ENCODE measurements at regions not wholly inside any gene's neighbourhood (a gene's known extent, or its start where the extent isn't known, plus 50 kb on each side); places are given as distances from the start of the nearest gene placed in this dataset.
A peak's percentile ranks its signal among the peaks of the same experiment; 100 is the strongest.

DNA sequence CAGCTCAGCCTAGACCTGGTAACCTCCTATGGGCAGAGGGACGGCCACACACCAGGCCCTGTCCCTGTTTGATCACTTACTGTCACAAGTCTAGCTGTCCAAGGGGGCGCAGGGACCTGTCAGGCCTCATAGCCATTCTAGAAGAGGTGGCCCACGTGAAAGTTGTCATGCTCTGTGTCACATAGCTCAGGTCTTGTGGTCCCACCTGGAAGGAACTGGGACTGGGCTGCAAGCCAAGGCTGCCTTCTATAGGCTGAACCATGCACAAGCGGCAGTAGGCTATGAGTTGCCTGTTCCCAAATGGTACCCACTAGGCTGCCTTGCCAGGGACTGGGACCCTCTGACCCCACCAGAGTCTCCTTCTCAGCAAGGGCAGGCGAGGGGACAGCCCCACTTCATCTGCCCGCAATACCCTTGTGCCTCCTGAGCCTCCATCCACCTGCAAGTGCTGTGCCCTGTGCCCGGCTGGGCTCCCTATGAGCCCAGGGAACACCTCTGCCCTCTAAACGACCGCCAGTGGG is 177.5 kb downstream of the ANAPC1 start:
- Mint-ChIP-seq H3K27ac (peak overlapping the region in 1 of 9 donors; percentile 85), H3K9me3 (no peaks in the 10 kb centered on the region), H3K36me3 (no peaks in the 10 kb centered on the region), H3K4me3 (peak overlapping the region in 1 of 10 donors; percentile 39), H3K4me1 (peaks cover 0 to 70% (median 3%) of the 10 kb centered on the region in 7 donors), H3K27me3 (peaks cover 0 to 15% (median 0%) of the 10 kb centered on the region in 5 donors)
- POLR2A ChIA-PET, result no interaction called here
- no peak overlapping the region for H3K27ac ChIP-seq (ENCODE audit: low read depth, low read length)
- H3K4me3 ChIP-seq (ENCODE audit: low read length), result no peak overlapping the region
- peaks cover 0 to 7% of the 10 kb centered on the region in 2 donors for H3K4me1 ChIP-seq (ENCODE audit: control insufficient read depth in 2 of 2, insufficient read depth in 2 of 2, low read length in 2 of 2)
- no peaks in the 10 kb centered on the region for H3K36me3 ChIP-seq (ENCODE audit: control insufficient read depth in 2 of 3, insufficient read depth in 3 of 3, low read length in 3 of 3)
- H3K9me3 ChIP-seq (ENCODE audit: control insufficient read depth in 2 of 3, low read length in 3 of 3), result no peaks in the 10 kb centered on the region
- CTCF ChIA-PET, result no interaction called here
- no peak for ATAC-seq
- intact Hi-C loops (cut with micrococcal nuclease), result loop anchor here in 1 of 2 donors (10.0 kb wide), 1 partner anchor 222 kb away; no protein-coding TSS in a partner anchor
- no peak for DNase-seq
- no peaks in the 10 kb centered on the region for H3K27me3 ChIP-seq (ENCODE audit: control insufficient read depth in 2 of 2, insufficient read depth in 2 of 2, low read length in 2 of 2)

DNA sequence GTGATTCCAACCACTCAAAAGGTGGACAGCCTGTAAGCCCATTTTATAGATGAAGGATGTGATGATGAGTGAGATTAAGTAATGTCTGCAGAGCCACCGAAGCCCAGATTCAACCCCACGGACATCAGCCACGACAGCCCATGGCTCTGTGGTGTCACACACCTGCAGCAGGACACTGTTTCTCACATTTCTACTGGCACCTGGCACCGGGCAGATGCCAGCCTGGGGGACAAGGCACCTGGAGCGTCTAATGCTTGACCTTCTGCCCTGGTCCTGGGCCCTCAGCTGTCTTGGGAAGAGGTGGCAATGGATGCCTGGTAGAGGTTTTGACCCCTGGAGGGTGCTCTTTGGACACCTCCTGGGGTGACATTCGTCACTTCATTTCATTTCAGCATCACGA is 176.3 kb downstream of the ANAPC1 start:
- Histone ChIP-seq H3K27ac (ENCODE audit: low read depth, low read length) (no peak overlapping the region), H3K4me3 (ENCODE audit: low read length) (no peak overlapping the region), H3K4me1 (ENCODE audit: control insufficient read depth in 2 of 2, insufficient read depth in 2 of 2, low read length in 2 of 2) (peaks cover 0 to 7% of the 10 kb centered on the region in 2 donors), H3K9me3 (ENCODE audit: control insufficient read depth in 2 of 3, low read length in 3 of 3) (no peaks in the 10 kb centered on the region), H3K27me3 (ENCODE audit: control insufficient read depth in 2 of 2, insufficient read depth in 2 of 2, low read length in 2 of 2) (no peaks in the 10 kb centered on the region), H3K36me3 (ENCODE audit: control insufficient read depth in 2 of 3, insufficient read depth in 3 of 3, low read length in 3 of 3) (no peaks in the 10 kb centered on the region)
- DNase-seq (no peak), ATAC-seq (no peak)
- Mint-ChIP-seq H3K9me3 (peaks cover 0 to 5% (median 0%) of the 10 kb centered on the region in 11 donors), H3K4me3 (no peak overlapping the region), H3K27ac (peak overlapping the region in 1 of 9 donors; percentile 62), H3K27me3 (peaks cover 0 to 8% (median 0%) of the 10 kb centered on the region in 5 donors), H3K4me1 (peaks cover 0 to 58% (median 0%) of the 10 kb centered on the region in 7 donors), H3K36me3 (peaks cover 0 to 8% (median 0%) of the 10 kb centered on the region in 5 donors)
- CTCF ChIA-PET, result no interaction called here
- POLR2A ChIA-PET, result no interaction called here
- intact Hi-C loops (cut with micrococcal nuclease), result loop anchor here in 1 of 2 donors (10.0 kb wide), 1 partner anchor 223 kb away; no protein-coding TSS in a partner anchor

- peak overlapping the region in 1 of 9 donors; percentile 29 for H3K27ac Mint-ChIP-seq
- peaks cover 0 to 50% (median 0%) of the 10 kb centered on the region in 7 donors for H3K4me1 Mint-ChIP-seq
- H3K27ac ChIP-seq (ENCODE audit: low read depth, low read length), result no peak overlapping the region
- peaks cover 0 to 5% (median 0%) of the 10 kb centered on the region in 11 donors for H3K9me3 Mint-ChIP-seq
- no peak overlapping the region for H3K4me3 ChIP-seq (ENCODE audit: low read length)
- H3K4me1 ChIP-seq (ENCODE audit: control insufficient read depth in 2 of 2, insufficient read depth in 2 of 2, low read length in 2 of 2), result peaks cover 0 to 7% of the 10 kb centered on the region in 2 donors
- no peaks in the 10 kb centered on the region for H3K9me3 ChIP-seq (ENCODE audit: control insufficient read depth in 2 of 3, low read length in 3 of 3)
- DNase-seq (no peak), ATAC-seq (no peak)
- no peak overlapping the region for H3K4me3 Mint-ChIP-seq
- intact Hi-C loops (cut with micrococcal nuclease), result loop anchor here in 1 of 2 donors (10.0 kb wide), 1 partner anchor 224 kb away; no protein-coding TSS in a partner anchor
- peaks cover 0 to 8% (median 0%) of the 10 kb centered on the region in 5 donors for H3K36me3 Mint-ChIP-seq
- peaks cover 0 to 8% (median 0%) of the 10 kb centered on the region in 5 donors for H3K27me3 Mint-ChIP-seq
- ChIA-PET CTCF (no interaction called here), POLR2A (no interaction called here)
- H3K27me3 ChIP-seq (ENCODE audit: control insufficient read depth in 2 of 2, insufficient read depth in 2 of 2, low read length in 2 of 2), result no peaks in the 10 kb centered on the region
- no peaks in the 10 kb centered on the region for H3K36me3 ChIP-seq (ENCODE audit: control insufficient read depth in 2 of 3, insufficient read depth in 3 of 3, low read length in 3 of 3)
Observed at GRCh38 chr2:111708476-111709180, 175.4 kb downstream of the ANAPC1 start.

GRCh38 chr2:111709321-111709720 is 174.7 kb downstream of the ANAPC1 start:
- intact Hi-C loops (cut with micrococcal nuclease), result loop anchor here in 1 of 2 donors (10.0 kb wide), 1 partner anchor 225 kb away; no protein-coding TSS in a partner anchor
- CTCF ChIA-PET, result no interaction called here
- H3K9me3 Mint-ChIP-seq, result peaks cover 0 to 5% (median 0%) of the 10 kb centered on the region in 11 donors

GRCh38 chr2:111710085-111710484 is 173.9 kb downstream of the ANAPC1 start:
- H3K4me1 ChIP-seq (ENCODE audit: control insufficient read depth in 2 of 2, insufficient read depth in 2 of 2, low read length in 2 of 2), result peaks cover 0 to 7% of the 10 kb centered on the region in 2 donors
- no peak overlapping the region for H3K27ac Mint-ChIP-seq
- no peaks in the 10 kb centered on the region for H3K9me3 ChIP-seq (ENCODE audit: control insufficient read depth in 2 of 3, low read length in 3 of 3)
- H3K9me3 Mint-ChIP-seq, result peaks cover 0 to 5% (median 0%) of the 10 kb centered on the region in 11 donors
- H3K4me3 ChIP-seq (ENCODE audit: low read length), result no peak overlapping the region
- H3K4me1 Mint-ChIP-seq, result peaks cover 0 to 43% (median 0%) of the 10 kb centered on the region in 7 donors
- DNase-seq (no peak), ATAC-seq (no peak)
- H3K27me3 Mint-ChIP-seq, result peaks cover 0 to 8% (median 0%) of the 10 kb centered on the region in 5 donors
- no peak overlapping the region for H3K27ac ChIP-seq (ENCODE audit: low read depth, low read length)
- no peaks in the 10 kb centered on the region for H3K27me3 ChIP-seq (ENCODE audit: control insufficient read depth in 2 of 2, insufficient read depth in 2 of 2, low read length in 2 of 2)
- POLR2A ChIA-PET, result no interaction called here
- intact Hi-C loops (cut with micrococcal nuclease), result no loop called here
- CTCF ChIA-PET, result no interaction called here
- no peak overlapping the region for H3K4me3 Mint-ChIP-seq
- no peaks in the 10 kb centered on the region for H3K36me3 ChIP-seq (ENCODE audit: control insufficient read depth in 2 of 3, insufficient read depth in 3 of 3, low read length in 3 of 3)
- H3K36me3 Mint-ChIP-seq, result peaks cover 0 to 8% (median 0%) of the 10 kb centered on the region in 5 donors

More at GRCh38 chr2:111709321-111709720, 174.7 kb downstream of the ANAPC1 start:
- Histone ChIP-seq H3K4me1 (ENCODE audit: control insufficient read depth in 2 of 2, insufficient read depth in 2 of 2, low read length in 2 of 2) (peaks cover 0 to 7% of the 10 kb centered on the region in 2 donors), H3K36me3 (ENCODE audit: control insufficient read depth in 2 of 3, insufficient read depth in 3 of 3, low read length in 3 of 3) (no peaks in the 10 kb centered on the region), H3K27me3 (ENCODE audit: control insufficient read depth in 2 of 2, insufficient read depth in 2 of 2, low read length in 2 of 2) (no peaks in the 10 kb centered on the region), H3K9me3 (ENCODE audit: control insufficient read depth in 2 of 3, low read length in 3 of 3) (no peaks in the 10 kb centered on the region), H3K27ac (ENCODE audit: low read depth, low read length) (no peak overlapping the region), H3K4me3 (ENCODE audit: low read length) (no peak overlapping the region)
- POLR2A ChIA-PET, result no interaction called here
- Mint-ChIP-seq H3K36me3 (peaks cover 0 to 8% (median 0%) of the 10 kb centered on the region in 5 donors), H3K27ac (no peak overlapping the region), H3K27me3 (peaks cover 0 to 8% (median 0%) of the 10 kb centered on the region in 5 donors), H3K4me1 (peaks cover 0 to 43% (median 0%) of the 10 kb centered on the region in 7 donors), H3K4me3 (no peak overlapping the region)
- DNase-seq (no peak), ATAC-seq (no peak)

- H3K27ac Mint-ChIP-seq, result no peak overlapping the region
- H3K4me1 Mint-ChIP-seq, result peaks cover 0 to 37% (median 0%) of the 10 kb centered on the region in 7 donors
- DNase-seq, result no peak
- Histone ChIP-seq H3K36me3 (ENCODE audit: control insufficient read depth in 2 of 3, insufficient read depth in 3 of 3, low read length in 3 of 3) (no peaks in the 10 kb centered on the region), H3K27me3 (ENCODE audit: control insufficient read depth in 2 of 2, insufficient read depth in 2 of 2, low read length in 2 of 2) (no peaks in the 10 kb centered on the region), H3K9me3 (ENCODE audit: control insufficient read depth in 2 of 3, low read length in 3 of 3) (no peaks in the 10 kb centered on the region), H3K27ac (ENCODE audit: low read depth, low read length) (no peak overlapping the region), H3K4me3 (ENCODE audit: low read length) (no peak overlapping the region), H3K4me1 (ENCODE audit: control insufficient read depth in 2 of 2, insufficient read depth in 2 of 2, low read length in 2 of 2) (peaks cover 0 to 4% of the 10 kb centered on the region in 2 donors)
- ChIA-PET POLR2A (no interaction called here), CTCF (no interaction called here)
- intact Hi-C loops (cut with micrococcal nuclease), result no loop called here
- ATAC-seq, result peak; percentile 29
- peaks cover 0 to 8% (median 0%) of the 10 kb centered on the region in 5 donors for H3K27me3 Mint-ChIP-seq
- peaks cover 0 to 8% (median 0%) of the 10 kb centered on the region in 5 donors for H3K36me3 Mint-ChIP-seq
- peaks cover 0 to 5% (median 0%) of the 10 kb centered on the region in 11 donors for H3K9me3 Mint-ChIP-seq
- no peak overlapping the region for H3K4me3 Mint-ChIP-seq
Observed at GRCh38 chr2:111710613-111711012, 173.4 kb downstream of the ANAPC1 start.
